T-cell (primary cell): ENCODE measurements at regions not wholly inside any gene's neighbourhood (a gene's known extent, or its start where the extent isn't known, plus 50 kb on each side); places are given as distances from the start of the nearest gene placed in this dataset.

ENCODE experiments used
- ATAC-seq, 4 experiments: fragments of 200-7000 bp in 3 of 4; fragments of 150-1000 bp in 1 of 4; cut with Tn5 transposase; replicated peaks in 1 of 4; 1 replicate in 3 of 4; 2 replicates in 1 of 4; pipeline ENCODE4 v1.10.0; 2021; ENCODE audit warnings: moderate library complexity in 3 of 4, mild to moderate bottlenecking in 2 of 4, moderate number of reproducible peaks in 1 of 4
- CTCF ChIA-PET, 2 donors: fragments of 300-600 bp; sonication (Branson Sonifier 250); formaldehyde crosslinking; loops; one replicate each; lab custom pipeline; 2022; ENCODE audit warnings: antibody characterized with exemption in 2 of 2; lab: Charles Lee
- POLR2A ChIA-PET, 2 donors: fragments of 300-600 bp; sonication (Branson Sonifier 250); formaldehyde crosslinking; loops; one replicate each; lab custom pipeline; 2022; ENCODE audit warnings: antibody characterized with exemption in 2 of 2; lab: Charles Lee
- DNase-seq, 35 experiments: peaks; one replicate each; pipeline versions ENCODE4 v3.0.0 to v3.0.0-alpha.2; 2013 to 2023
- H3K27ac ChIP-seq: one replicate; pipeline ENCODE4 v1.5.1; 2013; ENCODE audit warnings: low read length
- H3K27me3 ChIP-seq, 2 experiments: replicated peaks in 1 of 2; 1 replicate in 1 of 2; 2 replicates in 1 of 2; pipeline versions ENCODE4 v1.6.1 to v1.7.0; 2013; ENCODE audit warnings: low read length in 1 of 2, mixed read lengths in 1 of 2; ENCODE audit not compliant: control insufficient read depth in 2 of 2, insufficient read depth in 2 of 2; ENCODE audit errors: extremely low read depth in 1 of 2
- H3K36me3 ChIP-seq, 2 donors: 1 replicate in 1 of 2; 2 replicates in 1 of 2; pipeline versions ENCODE4 v1.6.1 to v1.7.0; 2013; ENCODE audit warnings: low read length in 1 of 2; ENCODE audit not compliant: control insufficient read depth in 2 of 2, insufficient read depth in 1 of 2; ENCODE audit errors: extremely low read depth in 1 of 2
- H3K4me1 ChIP-seq, 2 experiments: 1 replicate in 1 of 2; 2 replicates in 1 of 2; pipeline versions ENCODE4 v1.6.1 to v1.7.0; 2013; ENCODE audit warnings: low read length in 2 of 2, mixed read lengths in 1 of 2; ENCODE audit not compliant: insufficient read depth in 2 of 2, control insufficient read depth in 1 of 2; ENCODE audit errors: extremely low read depth in 1 of 2
- H3K4me3 ChIP-seq, 2 donors: 1 replicate in 1 of 2; 2 replicates in 1 of 2; pipeline versions ENCODE4 v1.5.1 to v1.7.0; 2013; ENCODE audit warnings: mild to moderate bottlenecking in 2 of 2, low read length in 1 of 2, moderate library complexity in 1 of 2; ENCODE audit not compliant: control insufficient read depth in 1 of 2; ENCODE audit errors: extremely low read depth in 1 of 2
- H3K9me3 ChIP-seq: 2 replicates; pipeline ENCODE4 v1.7.0; 2013
- H3K27ac Mint-ChIP-seq, 2 donors: one replicate each; pipeline ENCODE4 v1.8.0; 2020 to 2021; ENCODE audit warnings: mild to moderate bottlenecking in 2 of 2, mixed read lengths in 2 of 2
- H3K27me3 Mint-ChIP-seq, 2 donors: one replicate each; pipeline ENCODE4 v1.8.0; 2021 to 2022; ENCODE audit warnings: mixed read lengths in 2 of 2
- H3K36me3 Mint-ChIP-seq: one replicate; pipeline ENCODE4 v1.8.0; 2021; ENCODE audit warnings: mixed read lengths
- H3K4me1 Mint-ChIP-seq, 3 donors: one replicate each; pipeline ENCODE4 v1.8.0; 2020 to 2022; ENCODE audit warnings: mixed read lengths in 3 of 3, mild to moderate bottlenecking in 1 of 3
- H3K4me3 Mint-ChIP-seq, 3 donors: one replicate each; pipeline ENCODE4 v1.8.0; 2020 to 2022; ENCODE audit warnings: mild to moderate bottlenecking in 3 of 3, mixed read lengths in 3 of 3, moderate library complexity in 3 of 3
- H3K9me3 Mint-ChIP-seq, 3 donors: one replicate each; pipeline ENCODE4 v1.8.0; 2020 to 2022; ENCODE audit warnings: mixed read lengths in 3 of 3
- WGBS: methylation state at CpG from one replicate; pipeline ENCODE4 v1.1.5; 2013; ENCODE audit warnings: missing lambda C conversion rate; ENCODE audit not compliant: insufficient coverage; 5-methylcytosine and 5-hydroxymethylcytosine counted together

DNA sequence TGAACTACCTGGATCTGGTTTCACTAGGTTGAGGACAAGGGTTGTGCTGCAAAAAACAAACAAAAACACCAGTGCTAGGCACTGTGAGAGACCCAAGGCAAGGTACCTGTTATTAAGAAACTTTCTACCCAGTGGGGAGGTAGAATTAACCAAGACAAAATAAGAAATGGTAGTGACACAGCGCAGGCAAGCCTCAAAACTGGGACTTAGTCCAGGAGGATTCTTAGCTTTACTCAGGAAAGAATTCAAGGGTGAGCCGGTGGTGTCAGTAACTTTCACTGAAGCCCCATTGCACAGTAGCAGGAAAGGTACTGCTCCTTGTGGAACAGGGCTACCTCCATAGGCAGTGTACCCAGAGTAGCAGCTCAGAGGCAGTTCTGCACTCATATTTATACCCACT is 131.6 kb downstream of the SCG2 start:
- H3K27me3 Mint-ChIP-seq = peaks cover 2 to 8% of the 10 kb centered on the region in 2 donors
- H3K27ac Mint-ChIP-seq = no peak overlapping the region
- POLR2A ChIA-PET = no interaction called here
- Histone ChIP-seq H3K27me3 (no peaks in the 10 kb centered on the region), H3K4me3 (no peak overlapping the region), H3K27ac (no peak overlapping the region), H3K36me3 (no peaks in the 10 kb centered on the region), H3K9me3 (no peaks in the 10 kb centered on the region), H3K4me1 (no peaks in the 10 kb centered on the region)
- no peak for ATAC-seq
- DNase-seq = no peak
- CTCF ChIA-PET = no interaction called here
- no peak overlapping the region for H3K4me3 Mint-ChIP-seq
- 75% methylated on average over 2 of the region's 2 CpGs for WGBS
- H3K4me1 Mint-ChIP-seq = no peaks in the 10 kb centered on the region
- peaks cover 0 to 3% (median 2%) of the 10 kb centered on the region in 3 donors for H3K9me3 Mint-ChIP-seq
- no peaks in the 10 kb centered on the region for H3K36me3 Mint-ChIP-seq

DNA sequence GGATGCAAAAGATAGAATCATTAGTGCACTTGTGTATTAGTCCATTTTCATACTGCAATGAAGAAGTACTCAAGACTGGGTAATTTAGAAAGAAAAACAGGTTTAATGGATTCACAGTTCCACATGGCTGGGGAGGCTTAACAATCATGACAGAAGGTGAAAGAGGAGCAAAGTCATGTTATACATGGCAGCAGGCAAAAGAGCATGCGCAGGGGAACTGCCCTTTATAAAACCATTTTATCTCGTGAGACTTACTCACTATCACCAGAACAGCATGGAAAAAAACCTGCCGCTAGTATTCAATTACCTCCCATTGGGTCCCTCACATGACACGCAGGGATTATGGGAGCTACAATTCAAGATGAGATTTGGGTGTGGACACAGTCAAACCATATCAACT is 129.4 kb downstream of the SCG2 start:
- no peaks in the 10 kb centered on the region for H3K36me3 ChIP-seq
- H3K27me3 ChIP-seq = peaks cover 0 to 2% of the 10 kb centered on the region in 2 experiments
- H3K4me3 Mint-ChIP-seq = no peak overlapping the region
- H3K27ac ChIP-seq = no peak overlapping the region
- no CpG with 5 or more reads among the region's 4 CpGs for WGBS
- H3K9me3 Mint-ChIP-seq = peaks cover 0 to 4% (median 3%) of the 10 kb centered on the region in 3 donors
- H3K36me3 Mint-ChIP-seq = no peaks in the 10 kb centered on the region
- H3K27me3 Mint-ChIP-seq = peaks cover 2 to 8% of the 10 kb centered on the region in 2 donors
- no peak overlapping the region for H3K27ac Mint-ChIP-seq
- DNase-seq (no peak), ATAC-seq (no peak)
- H3K9me3 ChIP-seq = no peaks in the 10 kb centered on the region
- H3K4me1 Mint-ChIP-seq = no peaks in the 10 kb centered on the region
- H3K4me1 ChIP-seq = no peaks in the 10 kb centered on the region
- H3K4me3 ChIP-seq = no peak overlapping the region
- ChIA-PET POLR2A (no interaction called here), CTCF (no interaction called here)

DNA sequence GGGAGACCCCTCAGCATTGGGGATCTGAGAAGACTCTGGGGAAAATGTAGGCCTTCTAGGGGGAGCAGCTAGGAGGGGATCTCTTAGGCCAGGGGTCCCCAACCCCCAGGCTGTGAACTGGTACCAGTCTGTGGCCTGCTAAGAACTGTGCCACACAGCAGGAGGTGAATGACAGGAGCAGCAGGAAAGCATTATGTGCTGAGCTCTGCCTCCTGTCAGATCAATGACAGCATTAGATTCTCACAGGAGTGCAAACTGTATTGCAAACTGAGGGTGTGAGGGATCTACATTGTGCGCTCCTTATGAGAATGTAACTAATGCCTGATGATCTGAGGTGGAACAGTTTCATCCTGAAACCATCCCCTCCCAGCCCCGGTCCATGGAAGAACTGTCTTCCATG is 127.3 kb downstream of the SCG2 start:
- H3K4me1 Mint-ChIP-seq = no peaks in the 10 kb centered on the region
- Histone ChIP-seq H3K9me3 (no peaks in the 10 kb centered on the region), H3K27ac (no peak overlapping the region), H3K36me3 (no peaks in the 10 kb centered on the region), H3K27me3 (peaks cover 0 to 2% of the 10 kb centered on the region in 2 experiments), H3K4me3 (no peak overlapping the region), H3K4me1 (no peaks in the 10 kb centered on the region)
- ATAC-seq (no peak), DNase-seq (no peak)
- H3K4me3 Mint-ChIP-seq = no peak overlapping the region
- no CpG with 5 or more reads among the region's 2 CpGs for WGBS
- H3K36me3 Mint-ChIP-seq = no peaks in the 10 kb centered on the region
- POLR2A ChIA-PET = no interaction called here
- H3K27me3 Mint-ChIP-seq = peaks cover 0 to 4% of the 10 kb centered on the region in 2 donors
- H3K9me3 Mint-ChIP-seq = peaks cover 0 to 4% (median 3%) of the 10 kb centered on the region in 3 donors
- no peak overlapping the region for H3K27ac Mint-ChIP-seq
- CTCF ChIA-PET = no interaction called here

DNA sequence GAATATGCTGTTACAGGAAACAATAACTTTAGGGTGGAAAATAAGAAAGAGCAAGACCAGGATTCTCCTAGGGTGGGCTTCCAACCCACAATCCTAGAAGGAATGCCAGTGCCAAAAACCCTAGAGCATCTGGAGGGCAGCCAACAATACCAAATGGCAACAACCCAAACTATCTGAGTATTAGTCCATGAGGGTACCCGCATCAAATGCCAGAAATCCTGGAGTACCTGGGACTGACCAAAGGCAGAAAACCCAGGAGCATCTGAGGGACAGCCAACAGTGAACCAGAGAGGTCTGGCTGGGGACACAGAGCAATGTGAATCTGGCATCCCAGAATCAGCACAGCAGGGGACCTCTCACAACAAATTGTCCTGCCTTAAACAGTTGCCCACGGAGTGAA is 126.3 kb downstream of the SCG2 start:
- H3K36me3 Mint-ChIP-seq = no peaks in the 10 kb centered on the region
- H3K27ac Mint-ChIP-seq = no peak overlapping the region
- H3K4me3 Mint-ChIP-seq = no peak overlapping the region
- Histone ChIP-seq H3K4me3 (no peak overlapping the region), H3K9me3 (no peaks in the 10 kb centered on the region), H3K4me1 (no peaks in the 10 kb centered on the region), H3K27me3 (peaks cover 0 to 2% of the 10 kb centered on the region in 2 experiments), H3K27ac (no peak overlapping the region), H3K36me3 (no peaks in the 10 kb centered on the region)
- POLR2A ChIA-PET = no interaction called here
- no peaks in the 10 kb centered on the region for H3K27me3 Mint-ChIP-seq
- WGBS = 100% methylated on average over 1 of the region's 2 CpGs
- ATAC-seq (no peak), DNase-seq (no peak)
- H3K9me3 Mint-ChIP-seq = peaks cover 0 to 7% (median 4%) of the 10 kb centered on the region in 3 donors
- CTCF ChIA-PET = no interaction called here
- no peaks in the 10 kb centered on the region for H3K4me1 Mint-ChIP-seq

DNA sequence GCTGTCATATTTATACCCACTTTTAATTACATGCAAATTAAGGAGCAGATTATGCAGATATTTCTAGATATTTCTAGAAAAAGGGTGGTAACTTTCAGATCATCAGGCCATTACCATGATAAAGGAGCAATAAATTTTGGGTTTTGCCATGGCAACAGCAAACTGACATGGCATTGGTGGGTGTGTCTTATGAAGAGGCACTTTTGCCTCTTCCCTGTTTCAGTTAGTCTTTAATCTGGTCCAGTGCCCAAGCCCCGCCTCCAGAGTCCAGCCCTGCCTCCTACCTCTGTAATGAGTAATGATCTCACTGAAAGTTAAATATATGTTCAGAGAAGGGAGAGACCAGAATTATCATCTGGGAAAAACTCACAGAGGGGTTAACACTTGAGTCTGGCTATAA is 124.8 kb downstream of the SCG2 start:
- H3K4me1 Mint-ChIP-seq = no peaks in the 10 kb centered on the region
- Histone ChIP-seq H3K4me1 (no peaks in the 10 kb centered on the region), H3K36me3 (no peaks in the 10 kb centered on the region), H3K27me3 (peaks cover 0 to 2% of the 10 kb centered on the region in 2 experiments), H3K9me3 (no peaks in the 10 kb centered on the region), H3K27ac (no peak overlapping the region), H3K4me3 (no peak overlapping the region)
- ATAC-seq = no peak
- H3K36me3 Mint-ChIP-seq = no peaks in the 10 kb centered on the region
- H3K9me3 Mint-ChIP-seq = peaks cover 0 to 7% (median 4%) of the 10 kb centered on the region in 3 donors
- no peak for DNase-seq
- WGBS = no CpG with 5 or more reads among the region's 1 CpG
- H3K27me3 Mint-ChIP-seq = no peaks in the 10 kb centered on the region
- ChIA-PET CTCF (no interaction called here), POLR2A (no interaction called here)
- H3K27ac Mint-ChIP-seq = no peak overlapping the region
- H3K4me3 Mint-ChIP-seq = no peak overlapping the region

DNA sequence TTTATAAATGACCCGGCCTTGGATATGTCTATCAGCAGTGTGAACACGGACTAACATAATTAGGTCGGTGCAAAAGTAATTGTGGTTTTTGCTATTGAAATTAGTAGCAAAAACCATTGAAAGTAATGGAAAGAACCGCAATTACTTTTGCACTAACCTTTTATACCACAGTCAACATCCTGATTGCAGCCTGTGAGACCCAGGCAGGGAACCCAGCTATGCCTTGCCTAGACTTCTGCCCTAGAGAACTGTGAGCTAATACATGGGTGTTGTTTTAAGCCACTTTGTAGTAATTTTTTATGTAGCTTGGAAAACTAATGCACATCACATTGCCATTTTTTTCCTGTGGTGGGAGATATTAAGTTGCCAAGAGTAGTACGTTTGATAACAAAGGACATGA is 120.7 kb downstream of the SCG2 start:
- Histone ChIP-seq H3K27me3 (no peaks in the 10 kb centered on the region), H3K4me1 (no peaks in the 10 kb centered on the region), H3K36me3 (no peaks in the 10 kb centered on the region), H3K27ac (no peak overlapping the region), H3K9me3 (no peaks in the 10 kb centered on the region), H3K4me3 (no peak overlapping the region)
- ChIA-PET CTCF (no interaction called here), POLR2A (no interaction called here)
- no CpG with 5 or more reads among the region's 5 CpGs for WGBS
- Mint-ChIP-seq H3K27ac (no peak overlapping the region), H3K9me3 (peaks cover 0 to 6% (median 2%) of the 10 kb centered on the region in 3 donors), H3K36me3 (no peaks in the 10 kb centered on the region), H3K27me3 (peaks cover 0 to 3% of the 10 kb centered on the region in 2 donors), H3K4me3 (no peak overlapping the region), H3K4me1 (no peaks in the 10 kb centered on the region)
- ATAC-seq (no peak), DNase-seq (no peak)

DNA sequence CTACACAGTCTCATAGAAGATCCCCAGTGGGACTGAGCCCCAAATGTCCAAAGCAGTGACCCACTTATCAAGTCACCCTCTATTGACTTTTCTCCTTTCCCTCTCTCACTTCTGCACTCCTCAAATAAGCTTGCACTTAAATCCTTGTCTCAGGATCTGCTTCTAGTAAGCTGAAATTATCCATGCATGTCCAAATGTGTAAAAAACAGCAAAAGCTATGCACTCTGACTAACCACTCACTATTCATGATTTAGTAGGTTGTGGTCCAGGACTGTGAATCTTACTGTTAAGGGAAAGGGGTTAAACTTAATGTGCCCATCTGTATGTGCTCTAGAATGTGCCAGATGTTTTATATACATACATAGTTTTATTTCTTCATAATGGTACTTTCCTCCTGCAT is 115.4 kb downstream of the SCG2 start:
- no peak overlapping the region for H3K4me3 ChIP-seq
- POLR2A ChIA-PET = no interaction called here
- CTCF ChIA-PET = no interaction called here
- Mint-ChIP-seq H3K27ac (no peak overlapping the region), H3K27me3 (peaks cover 0 to 3% of the 10 kb centered on the region in 2 donors), H3K4me3 (no peak overlapping the region), H3K36me3 (no peaks in the 10 kb centered on the region), H3K4me1 (no peaks in the 10 kb centered on the region), H3K9me3 (peaks cover 3 to 10% (median 4%) of the 10 kb centered on the region in 3 donors)
- no peak for ATAC-seq
- no peaks in the 10 kb centered on the region for H3K4me1 ChIP-seq
- H3K36me3 ChIP-seq = no peaks in the 10 kb centered on the region
- no peak for DNase-seq
- no peak overlapping the region for H3K27ac ChIP-seq
- no peaks in the 10 kb centered on the region for H3K27me3 ChIP-seq
- H3K9me3 ChIP-seq = no peaks in the 10 kb centered on the region
